HL-60 (cell line): ENCODE measurements at regions not wholly inside any gene's neighbourhood (a gene's known extent, or its start where the extent isn't known, plus 50 kb on each side); places are given as distances from the start of the nearest gene placed in this dataset.

Experiments used
- DNase-seq, 2 experiments: peaks; one replicate each; pipeline ENCODE4 v3.0.0-alpha.2; 2010 to 2020; ENCODE audit warnings: low read depth in 1 of 2, low spot score in 1 of 2
- H3K27ac ChIP-seq: fragments of 250-450 bp; sonication (Bioruptor Pico); replicated peaks from 2 replicates; pipeline ENCODE4 v1.5.1; 2020; ENCODE audit warnings: mild to moderate bottlenecking, moderate library complexity
- H3K27me3 ChIP-seq: fragments of 250-450 bp; sonication (Bioruptor Pico); 2 replicates; pipeline ENCODE4 v1.5.1; 2021; ENCODE audit warnings: mild to moderate bottlenecking, moderate library complexity; ENCODE audit not compliant: insufficient read depth, poor library complexity, severe bottlenecking
- H3K4me3 ChIP-seq: replicated peaks from 2 replicates; pipeline ENCODE4 v1.5.1; 2011; ENCODE audit warnings: mild to moderate bottlenecking, control low read depth, low read length; ENCODE audit not compliant: insufficient read depth
- CTCF ChIP-seq: IDR thresholded peaks from one replicate; pipeline ENCODE4 v1.5.1; 2011; ENCODE audit warnings: low read length, control low read depth, inconsistent platforms; ENCODE audit not compliant: insufficient read depth
- GABPA ChIP-seq: IDR thresholded peaks from 2 replicates; pipeline ENCODE4 v1.6.1; 2012; ENCODE audit warnings: low read depth
- POLR2AphosphoS5 ChIP-seq: IDR thresholded peaks from 2 replicates; pipeline ENCODE4 v1.6.1; 2012; ENCODE audit warnings: low read depth
- REST ChIP-seq: IDR thresholded peaks from 2 replicates; pipeline ENCODE4 v1.6.1; 2012; ENCODE audit warnings: low read depth; ENCODE audit not compliant: insufficient replicate concordance
- SPI1 ChIP-seq: IDR thresholded peaks from 2 replicates; pipeline ENCODE4 v1.6.1; 2012; ENCODE audit warnings: low read depth, mild to moderate bottlenecking, borderline replicate concordance

GRCh38 chr10:128360783-128361182, 234.6 kb upstream of the MKI67 start:
- Histone ChIP-seq H3K27ac (no peak overlapping the region), H3K4me3 (no peak overlapping the region), H3K27me3 (no peaks in the 10 kb centered on the region)
- TF ChIP-seq SPI1 (no peak), GABPA (no peak), POLR2AphosphoS5 (no peak), CTCF (no peak), REST (no peak)
- DNase-seq = no peak

DNA sequence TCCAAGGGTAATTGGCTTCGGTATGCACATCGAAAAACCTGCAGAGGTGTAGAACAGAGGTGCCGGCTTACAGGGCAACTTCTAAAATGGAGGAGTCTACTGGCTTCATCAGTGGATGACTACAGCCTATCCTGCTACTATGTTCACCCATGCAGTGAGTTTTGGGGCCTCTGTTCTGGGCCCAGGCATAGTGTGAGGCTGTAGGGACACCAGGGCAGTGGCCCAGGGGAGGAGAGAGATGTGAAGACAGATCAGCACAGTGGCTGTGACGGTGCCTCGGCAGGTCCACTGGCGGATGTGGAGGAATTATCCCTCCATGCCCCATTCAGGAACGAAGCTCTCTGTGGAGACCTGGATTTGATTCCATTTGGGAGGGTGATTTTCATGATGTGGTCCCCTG, 235.3 kb upstream of the MKI67 start:
- Histone ChIP-seq H3K27ac (no peak overlapping the region), H3K27me3 (no peaks in the 10 kb centered on the region), H3K4me3 (no peak overlapping the region)
- no peak for TF ChIP-seq POLR2AphosphoS5
- no peak for TF ChIP-seq CTCF
- no peak for TF ChIP-seq GABPA
- no peak for DNase-seq

DNA sequence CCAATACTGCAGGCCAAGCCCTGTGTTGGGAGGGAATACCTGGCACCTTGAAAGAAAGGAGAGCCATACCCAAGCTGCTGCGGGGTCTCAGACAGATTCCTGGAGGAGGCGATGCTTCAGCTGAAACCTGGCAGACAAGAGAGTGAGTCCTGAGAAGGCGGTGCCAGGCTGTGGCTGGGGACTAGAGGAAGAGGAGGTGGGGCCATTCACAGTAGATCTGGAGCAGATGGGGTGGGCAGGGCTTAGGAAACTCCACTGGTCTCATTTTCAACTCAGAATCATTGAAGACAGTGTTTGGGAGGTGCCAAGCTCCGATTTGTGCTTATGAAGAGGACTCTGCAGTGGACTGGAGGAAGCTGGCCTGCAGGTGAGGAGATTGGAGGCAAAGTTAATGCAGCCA, 236.3 kb upstream of the MKI67 start:
- no peak for TF ChIP-seq CTCF
- TF ChIP-seq POLR2AphosphoS5 = no peak
- DNase-seq = no peak
- Histone ChIP-seq H3K27ac (no peak overlapping the region), H3K4me3 (no peak overlapping the region), H3K27me3 (no peaks in the 10 kb centered on the region)

DNA sequence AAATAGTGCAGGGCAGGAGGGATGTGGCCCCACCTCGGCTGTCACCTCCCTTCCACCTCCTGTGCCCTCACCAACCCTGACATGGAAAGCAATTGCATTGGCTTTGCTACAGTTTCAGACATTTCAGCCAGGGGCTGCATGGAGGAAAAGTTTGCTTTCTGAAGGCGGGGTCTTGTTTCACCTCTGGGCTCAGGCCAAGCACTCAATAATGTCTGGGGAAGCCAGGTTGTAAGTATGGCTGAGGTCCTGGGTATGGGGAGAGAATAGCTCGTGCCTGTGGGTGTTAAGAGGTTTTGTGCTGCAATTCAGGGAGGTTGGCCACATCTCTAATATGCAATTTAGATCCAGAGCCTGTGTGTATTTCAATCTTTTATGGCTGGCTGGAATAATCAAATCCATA, 238.4 kb upstream of the MKI67 start:
- no peak overlapping the region for H3K27ac ChIP-seq
- H3K4me3 ChIP-seq = no peak overlapping the region
- DNase-seq = no peak
- TF ChIP-seq REST (no peak), GABPA (no peak), CTCF (no peak), SPI1 (no peak), POLR2AphosphoS5 (no peak)
- no peaks in the 10 kb centered on the region for H3K27me3 ChIP-seq
